ENCODE measurements at regions not wholly inside any gene's neighbourhood (a gene's known extent, or its start where the extent isn't known, plus 50 kb on each side); places are given as distances from the start of the nearest gene placed in this dataset.

GRCh38 chr3:19093084-19093483 is 55.2 kb upstream of the KCNH8 start:
- DNase-seq (ENCODE audit: low spot score) = no peak

GRCh38 chr3:19077388-19077787 is 70.9 kb upstream of the KCNH8 start:
- DNase-seq (ENCODE audit: low spot score) = no peak

- no peak for DNase-seq (ENCODE audit: low spot score)
Observed at GRCh38 chr3:19075037-19075436, 73.3 kb upstream of the KCNH8 start.

GRCh38 chr3:19074257-19074900 is 73.9 kb upstream of the KCNH8 start:
- no peak for DNase-seq (ENCODE audit: low spot score)

GRCh38 chr3:19073341-19074105 is 74.8 kb upstream of the KCNH8 start:
- no peak for DNase-seq (ENCODE audit: low spot score)

GRCh38 chr3:19070325-19070724 is 78.0 kb upstream of the KCNH8 start:
- no peak for DNase-seq (ENCODE audit: low spot score)

GRCh38 chr3:19065027-19065426 is 83.3 kb upstream of the KCNH8 start:
- peak; percentile 24 for DNase-seq (ENCODE audit: low spot score)

GRCh38 chr3:19063936-19064335 is 84.4 kb upstream of the KCNH8 start:
- DNase-seq (ENCODE audit: low spot score) = no peak

GRCh38 chr3:19060404-19060803 is 87.9 kb upstream of the KCNH8 start:
- DNase-seq (ENCODE audit: low spot score) = no peak

GRCh38 chr3:19052874-19053273 is 95.4 kb upstream of the KCNH8 start:
- no peak for DNase-seq (ENCODE audit: low spot score)

GRCh38 chr3:19046440-19046839 is 101.9 kb upstream of the KCNH8 start:
- peak; percentile 15 for DNase-seq (ENCODE audit: low spot score)

- peak; percentile 6 for DNase-seq (ENCODE audit: low spot score)
Observed at GRCh38 chr3:19030522-19030839, 117.8 kb upstream of the KCNH8 start.

- DNase-seq (ENCODE audit: low spot score) = no peak
Observed at GRCh38 chr3:19029837-19030521, 118.3 kb upstream of the KCNH8 start.

- no peak for DNase-seq (ENCODE audit: low spot score)
Observed at GRCh38 chr3:19025441-19025840, 122.9 kb upstream of the KCNH8 start.

- no peak for DNase-seq (ENCODE audit: low spot score)
Observed at GRCh38 chr3:19022546-19022945, 125.8 kb upstream of the KCNH8 start.

- DNase-seq (ENCODE audit: low spot score) = no peak
Observed at GRCh38 chr3:19016851-19017250, 131.5 kb upstream of the KCNH8 start.

GRCh38 chr3:19013879-19014278 is 134.4 kb upstream of the KCNH8 start:
- DNase-seq (ENCODE audit: low spot score) = no peak

GRCh38 chr3:19012846-19013245 is 135.5 kb upstream of the KCNH8 start:
- no peak for DNase-seq (ENCODE audit: low spot score)

GRCh38 chr3:19002606-19003005 is 145.7 kb upstream of the KCNH8 start:
- no peak for DNase-seq (ENCODE audit: low spot score)

- no peak for DNase-seq (ENCODE audit: low spot score)
Observed at GRCh38 chr3:18998069-18998468, 150.2 kb upstream of the KCNH8 start.

GRCh38 chr3:18992709-18993108 is 155.6 kb upstream of the KCNH8 start:
- no peak for DNase-seq (ENCODE audit: low spot score)

- DNase-seq (ENCODE audit: low spot score) = no peak
Observed at GRCh38 chr3:18989237-18989795, 159.0 kb upstream of the KCNH8 start.

- DNase-seq (ENCODE audit: low spot score) = peak; percentile 61
Observed at GRCh38 chr3:18988614-18989229, 159.6 kb upstream of the KCNH8 start.
